Loucy (cell line): ENCODE measurements at regions not wholly inside any gene's neighbourhood (a gene's known extent, or its start where the extent isn't known, plus 50 kb on each side); places are given as distances from the start of the nearest gene placed in this dataset.
"Not testable (repeated sequence)": the region's sequence is repeated elsewhere in the genome, so short reads cannot be mapped to it uniquely, and the experiment has no call there.

ENCODE experiments used
- EZH2phosphoT487 ChIP-seq: fragments of 200-600 bp; IDR thresholded peaks from 2 replicates; pipeline ENCODE4 v1.6.1; 2018; ENCODE audit warnings: antibody characterized with exemption, mild to moderate bottlenecking, moderate library complexity, borderline replicate concordance
- TF ChIP-seq, protein P1 (sequence below): fragments of 200-600 bp; sonication (generic); conservative IDR thresholded peaks from 2 replicates; pipeline ENCODE4 v1.5.1; 2014; ENCODE audit warnings: mild to moderate bottlenecking, antibody characterized with exemption, low read length

GRCh38 chr3:176827244-176827643, 370.0 kb downstream of the TBL1XR1 start:
- TF ChIP-seq, protein P1, sequence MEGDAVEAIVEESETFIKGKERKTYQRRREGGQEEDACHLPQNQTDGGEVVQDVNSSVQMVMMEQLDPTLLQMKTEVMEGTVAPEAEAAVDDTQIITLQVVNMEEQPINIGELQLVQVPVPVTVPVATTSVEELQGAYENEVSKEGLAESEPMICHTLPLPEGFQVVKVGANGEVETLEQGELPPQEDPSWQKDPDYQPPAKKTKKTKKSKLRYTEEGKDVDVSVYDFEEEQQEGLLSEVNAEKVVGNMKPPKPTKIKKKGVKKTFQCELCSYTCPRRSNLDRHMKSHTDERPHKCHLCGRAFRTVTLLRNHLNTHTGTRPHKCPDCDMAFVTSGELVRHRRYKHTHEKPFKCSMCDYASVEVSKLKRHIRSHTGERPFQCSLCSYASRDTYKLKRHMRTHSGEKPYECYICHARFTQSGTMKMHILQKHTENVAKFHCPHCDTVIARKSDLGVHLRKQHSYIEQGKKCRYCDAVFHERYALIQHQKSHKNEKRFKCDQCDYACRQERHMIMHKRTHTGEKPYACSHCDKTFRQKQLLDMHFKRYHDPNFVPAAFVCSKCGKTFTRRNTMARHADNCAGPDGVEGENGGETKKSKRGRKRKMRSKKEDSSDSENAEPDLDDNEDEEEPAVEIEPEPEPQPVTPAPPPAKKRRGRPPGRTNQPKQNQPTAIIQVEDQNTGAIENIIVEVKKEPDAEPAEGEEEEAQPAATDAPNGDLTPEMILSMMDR, result not testable (repeated sequence)
- not testable (repeated sequence) for TF ChIP-seq EZH2phosphoT487
